ENCODE measurements at regions not wholly inside any gene's neighbourhood (a gene's known extent, or its start where the extent isn't known, plus 50 kb on each side); places are given as distances from the start of the nearest gene placed in this dataset.
"Not testable (repeated sequence)": the region's sequence is repeated elsewhere in the genome, so short reads cannot be mapped to it uniquely, and the experiment has no call there.

- no peak for DNase-seq
These were observed 1383.0 kb upstream of the C9orf72 start for GRCh38 chr9:28956116-28956880.

- no peak for DNase-seq
These were observed 1387.3 kb upstream of the C9orf72 start for GRCh38 chr9:28960602-28961001.

DNA sequence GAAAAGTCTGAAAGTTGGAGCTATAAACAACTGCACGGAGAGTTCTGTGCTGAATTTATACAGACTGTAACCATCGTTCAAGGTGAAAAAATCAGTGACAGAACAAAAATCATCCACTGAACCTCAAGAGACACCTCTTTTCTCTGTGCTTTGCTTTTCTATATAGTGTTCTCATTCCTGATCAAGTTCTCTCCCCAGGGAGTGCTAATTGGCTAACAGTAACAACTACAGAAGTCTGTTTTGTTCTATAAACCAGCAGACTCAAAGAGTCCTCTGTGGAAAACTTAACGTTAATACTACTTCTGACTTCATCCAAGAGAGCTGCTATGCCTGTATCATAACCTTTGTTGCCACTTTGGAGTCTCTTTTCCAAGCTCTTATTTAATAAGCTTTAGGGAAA is 1388.3 kb upstream of the C9orf72 start:
- no peak for DNase-seq

DNA sequence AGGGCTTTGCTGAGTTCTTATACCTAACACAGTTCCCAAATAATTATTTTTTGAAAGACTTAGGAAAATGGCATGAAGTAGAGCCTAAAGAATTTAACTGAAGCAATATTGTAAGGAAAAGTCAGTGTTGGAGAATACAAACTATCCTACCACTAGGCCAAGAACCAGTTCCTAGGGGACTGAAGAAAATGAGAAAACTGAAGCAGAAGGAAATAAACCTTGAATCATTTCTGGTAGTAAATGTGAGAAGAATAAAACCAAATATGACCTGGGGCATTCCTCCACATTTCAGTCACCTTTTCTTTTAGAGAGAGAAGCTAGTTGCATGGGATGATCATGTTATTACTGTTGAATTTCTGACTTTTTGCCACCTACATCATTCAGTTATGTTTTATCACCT is 1393.9 kb upstream of the C9orf72 start:
- no peak for DNase-seq

DNA sequence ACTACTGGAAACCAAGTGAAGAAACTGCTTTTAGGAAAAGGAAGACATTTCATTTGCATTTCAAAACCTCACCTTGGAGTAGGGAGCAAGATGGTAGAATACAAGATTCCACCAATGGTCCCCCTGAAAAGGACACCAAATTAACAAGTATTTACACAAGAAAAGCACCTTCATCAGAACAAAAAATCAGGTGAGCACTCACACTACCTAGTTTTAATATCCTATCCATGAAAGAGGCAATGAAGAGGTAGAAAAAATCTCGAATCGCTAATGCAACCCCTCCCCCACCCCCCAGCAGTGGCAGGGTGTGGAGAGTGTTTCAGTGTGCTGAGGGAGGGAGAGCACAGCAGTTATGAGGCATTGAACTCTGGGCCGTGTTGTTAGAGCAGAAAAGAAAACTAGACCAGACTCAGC is 1397.0 kb upstream of the C9orf72 start:
- DNase-seq, result no peak

DNA sequence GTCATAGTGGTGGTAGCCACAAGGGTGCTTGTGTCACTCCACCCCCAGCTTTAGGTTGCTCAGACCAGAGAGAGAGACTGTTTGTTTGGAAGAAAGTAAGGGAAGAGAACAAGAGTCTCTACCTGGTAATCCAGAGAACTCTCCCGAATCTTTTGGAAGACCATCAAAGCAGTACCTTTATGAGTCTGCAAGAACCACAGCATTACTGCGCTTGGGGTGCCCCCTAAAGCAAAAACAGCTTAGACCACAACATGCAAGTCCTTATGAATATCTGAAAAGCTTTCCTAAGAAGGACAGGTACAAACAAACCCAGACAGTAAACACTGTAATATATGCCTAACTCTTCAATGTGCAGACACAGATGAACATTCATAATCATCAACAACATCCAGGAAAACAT is 1398.6 kb upstream of the C9orf72 start:
- DNase-seq, result no peak

GRCh38 chr9:28976250-28976649 is 1403.0 kb upstream of the C9orf72 start:
- no peak for DNase-seq

DNA sequence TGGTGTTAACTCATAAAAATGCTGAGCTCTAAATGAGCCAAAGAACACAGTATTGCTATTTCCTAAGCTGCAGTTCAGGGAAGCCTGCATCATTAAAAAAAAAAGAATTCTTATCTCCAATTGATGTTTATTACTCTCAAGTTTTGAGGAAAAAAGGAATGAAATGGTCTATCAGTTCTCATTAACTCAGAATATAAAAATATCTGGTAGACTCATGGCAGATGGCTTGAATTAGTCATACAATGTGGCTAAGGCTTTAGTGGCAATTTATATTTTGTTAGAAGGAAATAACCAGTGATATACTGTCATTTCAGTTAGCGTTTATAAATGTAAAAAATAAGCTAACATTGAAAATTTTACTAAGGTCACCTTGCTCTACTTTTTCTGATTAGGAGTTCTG is 1403.4 kb upstream of the C9orf72 start:
- DNase-seq, result no peak

GRCh38 chr9:28981129-28981528 is 1407.8 kb upstream of the C9orf72 start:
- DNase-seq, result no peak

DNA sequence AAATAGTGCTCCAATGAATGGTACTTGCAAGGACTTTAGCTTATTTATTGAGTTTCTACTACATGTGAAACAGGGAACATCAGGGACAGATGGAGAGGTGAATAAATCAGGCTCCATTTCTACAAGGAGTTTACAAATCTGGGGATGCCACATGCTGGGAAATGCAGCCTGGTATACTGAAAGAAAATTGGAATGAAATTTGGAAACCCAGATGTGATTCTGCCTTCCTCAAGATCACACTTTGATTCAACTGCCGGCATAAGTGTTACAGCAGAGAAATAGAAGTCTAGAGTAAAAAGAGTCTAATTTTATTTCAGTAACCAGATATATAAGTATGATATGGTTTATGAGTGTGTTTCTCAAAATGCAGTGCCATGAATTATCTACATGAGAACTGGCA is 1408.4 kb upstream of the C9orf72 start:
- no peak for DNase-seq

GRCh38 chr9:28984016-28984415 is 1410.7 kb upstream of the C9orf72 start:
- DNase-seq, result no peak

- DNase-seq, result not testable (repeated sequence)
These were observed 1416.7 kb upstream of the C9orf72 start for GRCh38 chr9:28990009-28990408.

DNA sequence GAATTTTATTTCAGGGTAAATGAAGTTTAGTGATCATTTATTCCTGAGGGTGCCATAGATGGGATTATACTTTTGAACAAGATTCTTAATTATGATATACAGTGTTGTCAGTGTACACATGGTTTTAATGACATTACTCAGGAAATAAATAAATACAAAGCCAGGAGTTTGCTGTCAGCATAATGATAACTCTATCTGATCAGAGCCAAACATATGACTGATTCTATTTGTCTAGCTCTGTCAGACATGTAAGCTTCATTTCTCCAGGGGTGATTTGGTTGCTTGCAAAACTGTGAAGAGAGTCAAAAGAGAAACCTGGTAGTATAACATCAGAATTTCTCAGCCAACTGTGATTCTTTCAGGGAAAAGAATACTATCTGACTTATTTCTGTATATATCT is 1425.8 kb upstream of the C9orf72 start:
- DNase-seq, result no peak

GRCh38 chr9:28999806-29000205 is 1426.5 kb upstream of the C9orf72 start:
- no peak for DNase-seq

- DNase-seq, result no peak
These were observed 1427.7 kb upstream of the C9orf72 start for GRCh38 chr9:29001006-29001405.

GRCh38 chr9:29004988-29005387 is 1431.7 kb upstream of the C9orf72 start:
- DNase-seq, result no peak

DNA sequence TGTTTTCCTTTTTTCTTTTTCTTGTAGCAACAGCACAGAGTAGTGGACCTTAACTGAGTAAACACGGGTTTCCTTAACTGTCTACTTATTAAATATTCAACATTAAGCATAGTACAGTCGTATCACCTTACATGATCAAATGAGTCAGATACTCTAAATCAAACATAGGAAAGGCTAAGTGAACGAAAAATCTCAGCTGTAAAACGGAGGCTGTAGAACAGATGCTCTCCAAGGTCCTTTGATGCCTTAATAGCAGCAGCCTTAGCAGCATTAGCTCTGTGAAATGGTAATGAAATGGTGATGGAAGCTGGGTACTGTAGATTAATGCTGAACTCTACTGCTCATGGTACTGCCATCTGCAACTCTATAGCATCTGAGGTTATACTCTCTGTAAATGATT is 1433.3 kb upstream of the C9orf72 start:
- DNase-seq, result no peak

DNA sequence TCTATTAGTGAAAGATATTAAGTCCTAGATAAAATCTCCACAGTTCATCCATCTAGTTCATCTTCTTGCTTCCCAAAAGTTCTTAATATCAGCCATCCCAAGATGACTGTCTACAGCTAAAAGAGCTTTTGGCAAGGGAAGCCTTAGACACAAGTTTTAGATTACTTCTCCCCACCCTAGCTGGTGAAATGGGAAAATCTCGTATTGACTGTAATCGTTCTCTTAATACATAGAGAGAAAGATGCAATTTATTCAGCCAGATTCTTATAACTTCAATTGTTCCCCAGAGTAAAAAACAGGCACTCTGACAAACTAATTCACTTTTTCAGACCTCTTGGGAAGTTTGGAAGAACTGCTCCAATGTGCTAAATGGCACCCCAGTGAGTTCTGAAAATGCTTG is 1439.6 kb upstream of the C9orf72 start:
- DNase-seq, result no peak

- DNase-seq, result no peak
These were observed 1448.4 kb upstream of the C9orf72 start for GRCh38 chr9:29021632-29022031.

GRCh38 chr9:29038332-29038731 is 1465.1 kb upstream of the C9orf72 start:
- no peak for DNase-seq

GRCh38 chr9:29039258-29039657 is 1466.0 kb upstream of the C9orf72 start:
- no peak for DNase-seq

DNA sequence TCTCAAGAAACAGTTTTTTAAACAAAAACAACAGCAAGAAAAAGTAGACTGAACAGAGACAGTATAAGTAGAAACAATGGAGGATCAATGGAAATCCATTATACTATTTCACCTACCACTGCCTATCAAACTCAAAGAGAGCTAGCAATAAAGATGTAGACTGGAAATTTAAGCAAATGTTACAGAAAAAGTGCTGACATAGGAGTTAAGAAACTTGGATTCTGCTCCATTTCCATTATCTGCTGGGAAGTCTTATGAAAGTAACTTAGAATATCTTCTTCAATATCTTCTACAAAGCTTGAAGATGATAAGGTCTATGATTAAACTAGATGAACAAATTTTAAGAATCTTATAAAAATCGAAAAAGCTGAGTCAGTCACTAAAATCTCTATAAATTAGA is 1469.8 kb upstream of the C9orf72 start:
- no peak for DNase-seq

DNA sequence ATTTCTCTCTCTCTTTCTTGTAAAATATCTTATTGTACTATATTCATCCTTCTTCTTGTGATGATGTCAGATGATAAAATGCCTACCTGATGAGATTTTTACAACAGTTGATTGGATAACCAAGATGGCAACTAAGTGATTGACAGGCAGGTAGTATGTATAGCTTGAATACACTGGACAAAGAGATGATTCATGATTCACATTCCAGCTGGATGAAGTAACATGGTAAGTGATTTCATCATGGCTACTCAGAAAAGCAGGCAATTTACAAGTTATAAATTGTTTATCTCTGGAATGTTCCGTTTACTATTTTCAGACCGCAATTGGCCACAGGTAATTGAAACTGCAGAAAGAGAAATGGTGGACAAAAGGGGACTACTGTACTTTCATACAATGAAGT is 1471.7 kb upstream of the C9orf72 start:
- DNase-seq, result no peak

DNA sequence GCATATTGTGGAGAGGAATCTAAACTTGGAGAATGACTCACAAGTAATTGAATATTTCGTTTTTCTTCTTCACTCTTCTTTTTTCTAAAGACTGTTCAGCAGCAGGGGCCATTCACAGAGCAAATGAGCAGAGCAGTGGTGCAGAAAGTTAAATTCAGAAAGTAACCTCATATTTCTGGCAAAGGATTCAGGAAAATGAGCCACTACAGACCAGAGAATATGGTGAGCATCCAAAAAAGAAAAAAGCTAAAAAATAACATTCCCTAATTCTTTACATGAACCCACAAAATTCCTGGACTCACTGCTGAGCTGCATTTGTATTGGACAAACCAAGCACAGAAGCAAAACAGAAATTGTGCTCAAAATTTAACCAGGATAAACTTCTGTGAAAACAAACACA is 1486.8 kb upstream of the C9orf72 start:
- no peak for DNase-seq

DNA sequence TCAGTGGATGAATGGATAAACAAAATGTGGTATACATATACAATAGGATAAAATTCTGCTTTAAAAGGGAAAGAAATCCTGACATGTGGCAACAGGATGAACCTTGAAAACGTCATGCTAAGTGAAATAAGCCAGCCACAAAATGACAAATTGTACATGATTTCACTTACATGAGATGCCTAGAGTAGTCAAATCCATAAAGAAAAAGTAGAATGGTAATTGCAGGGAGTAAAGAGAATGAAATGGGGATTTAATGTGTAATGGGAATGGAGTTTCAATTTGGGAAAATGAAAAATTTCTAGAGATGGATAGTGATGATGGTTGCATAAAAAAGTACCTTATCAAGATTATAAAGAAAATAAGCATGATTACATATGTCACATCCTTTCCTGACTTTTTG is 1489.2 kb upstream of the C9orf72 start:
- no peak for DNase-seq

Measured in SIG-M5 (cell line).